ENCODE measurements at regions not wholly inside any gene's neighbourhood (a gene's known extent, or its start where the extent isn't known, plus 50 kb on each side); places are given as distances from the start of the nearest gene placed in this dataset.

GRCh38 chr2:142398212-142398611, 267.4 kb upstream of the LRP1B start:
- TF ChIP-seq GATA2 (IDR thresholded peaks at IDR 0.05; ENCODE audit: low read depth, low read length): no peak
- no peak for TF ChIP-seq GATA3 (IDR thresholded peaks at IDR 0.05; ENCODE audit: low read depth, low read length)

- TF ChIP-seq GATA2 (IDR thresholded peaks at IDR 0.05; ENCODE audit: low read depth, low read length): no peak
- TF ChIP-seq GATA3 (IDR thresholded peaks at IDR 0.05; ENCODE audit: low read depth, low read length): no peak
These were observed 264.5 kb upstream of the LRP1B start for GRCh38 chr2:142395291-142395690.

- no peak for TF ChIP-seq GATA2 (IDR thresholded peaks at IDR 0.05; ENCODE audit: low read depth, low read length)
- no peak for TF ChIP-seq GATA3 (IDR thresholded peaks at IDR 0.05; ENCODE audit: low read depth, low read length)
These were observed 249.6 kb upstream of the LRP1B start for GRCh38 chr2:142380372-142380771.

- TF ChIP-seq GATA2 (IDR thresholded peaks at IDR 0.05; ENCODE audit: low read depth, low read length): no peak
- TF ChIP-seq GATA3 (IDR thresholded peaks at IDR 0.05; ENCODE audit: low read depth, low read length): no peak
These were observed 216.9 kb upstream of the LRP1B start for GRCh38 chr2:142347751-142348150.

- TF ChIP-seq GATA3 (IDR thresholded peaks at IDR 0.05; ENCODE audit: low read depth, low read length) (no peak), GATA2 (IDR thresholded peaks at IDR 0.05; ENCODE audit: low read depth, low read length) (no peak)
These were observed 208.4 kb upstream of the LRP1B start for GRCh38 chr2:142339261-142339660.

- TF ChIP-seq GATA3 (IDR thresholded peaks at IDR 0.05; ENCODE audit: low read depth, low read length) (no peak), GATA2 (IDR thresholded peaks at IDR 0.05; ENCODE audit: low read depth, low read length) (no peak)
These were observed 201.4 kb upstream of the LRP1B start for GRCh38 chr2:142332196-142332595.

- TF ChIP-seq GATA3 (IDR thresholded peaks at IDR 0.05; ENCODE audit: low read depth, low read length): peak; percentile 58
- TF ChIP-seq GATA2 (IDR thresholded peaks at IDR 0.05; ENCODE audit: low read depth, low read length): peak; percentile 63
These were observed 199.6 kb upstream of the LRP1B start for GRCh38 chr2:142330458-142330857.

- TF ChIP-seq GATA2 (IDR thresholded peaks at IDR 0.05; ENCODE audit: low read depth, low read length): no peak
- no peak for TF ChIP-seq GATA3 (IDR thresholded peaks at IDR 0.05; ENCODE audit: low read depth, low read length)
These were observed 195.1 kb upstream of the LRP1B start for GRCh38 chr2:142325870-142326269.

GRCh38 chr2:142323206-142323605, 192.4 kb upstream of the LRP1B start:
- TF ChIP-seq GATA2 (IDR thresholded peaks at IDR 0.05; ENCODE audit: low read depth, low read length): no peak
- no peak for TF ChIP-seq GATA3 (IDR thresholded peaks at IDR 0.05; ENCODE audit: low read depth, low read length)

GRCh38 chr2:142321706-142322280, 191.0 kb upstream of the LRP1B start:
- TF ChIP-seq GATA2 (IDR thresholded peaks at IDR 0.05; ENCODE audit: low read depth, low read length) (no peak), GATA3 (IDR thresholded peaks at IDR 0.05; ENCODE audit: low read depth, low read length) (no peak)

- TF ChIP-seq GATA2 (IDR thresholded peaks at IDR 0.05; ENCODE audit: low read depth, low read length) (no peak), GATA3 (IDR thresholded peaks at IDR 0.05; ENCODE audit: low read depth, low read length) (no peak)
These were observed 189.3 kb upstream of the LRP1B start for GRCh38 chr2:142320067-142320466.

GRCh38 chr2:142316049-142316448, 185.2 kb upstream of the LRP1B start:
- no peak for TF ChIP-seq GATA2 (IDR thresholded peaks at IDR 0.05; ENCODE audit: low read depth, low read length)
- no peak for TF ChIP-seq GATA3 (IDR thresholded peaks at IDR 0.05; ENCODE audit: low read depth, low read length)

GRCh38 chr2:142315346-142315745, 184.5 kb upstream of the LRP1B start:
- TF ChIP-seq GATA3 (IDR thresholded peaks at IDR 0.05; ENCODE audit: low read depth, low read length) (no peak), GATA2 (IDR thresholded peaks at IDR 0.05; ENCODE audit: low read depth, low read length) (no peak)

- TF ChIP-seq GATA3 (IDR thresholded peaks at IDR 0.05; ENCODE audit: low read depth, low read length) (no peak), GATA2 (IDR thresholded peaks at IDR 0.05; ENCODE audit: low read depth, low read length) (no peak)
These were observed 183.3 kb upstream of the LRP1B start for GRCh38 chr2:142314164-142314563.

- TF ChIP-seq GATA2 (IDR thresholded peaks at IDR 0.05; ENCODE audit: low read depth, low read length): no peak
- TF ChIP-seq GATA3 (IDR thresholded peaks at IDR 0.05; ENCODE audit: low read depth, low read length): no peak
These were observed 179.7 kb upstream of the LRP1B start for GRCh38 chr2:142310530-142310929.

- TF ChIP-seq GATA2 (IDR thresholded peaks at IDR 0.05; ENCODE audit: low read depth, low read length) (no peak), GATA3 (IDR thresholded peaks at IDR 0.05; ENCODE audit: low read depth, low read length) (no peak)
These were observed 177.9 kb upstream of the LRP1B start for GRCh38 chr2:142308744-142309143.
